Activated B cell treated with CpG ODN at 0.5 μM for 24 hours (primary cell): ENCODE measurements at regions not wholly inside any gene's neighbourhood (a gene's known extent, or its start where the extent isn't known, plus 50 kb on each side); places are given as distances from the start of the nearest gene placed in this dataset.

Experiments used
- ATAC-seq: fragments of 200-7000 bp; cut with Tn5 transposase; one replicate; pipeline ENCODE4 v1.10.0; 2021; ENCODE audit warnings: low read depth, mild to moderate bottlenecking, moderate library complexity
- CTCF ChIA-PET: fragments of 350-600 bp; sonication (Branson Sonifier 250); formaldehyde crosslinking; loops from one replicate; lab custom pipeline; 2021; ENCODE audit warnings: antibody characterized with exemption; lab: Charles Lee
- POLR2A ChIA-PET: fragments of 350-600 bp; sonication (Branson Sonifier 250); formaldehyde crosslinking; loops from one replicate; lab custom pipeline; 2021; ENCODE audit warnings: antibody characterized with exemption; lab: Charles Lee
- DNase-seq: peaks from one replicate; pipeline ENCODE4 v3.0.0; 2022
- H3K27ac Mint-ChIP-seq: one replicate; pipeline ENCODE4 v1.8.0; 2020; ENCODE audit warnings: mixed read lengths
- H3K27me3 Mint-ChIP-seq: one replicate; pipeline ENCODE4 v1.8.0; 2021; ENCODE audit warnings: mixed read lengths
- H3K36me3 Mint-ChIP-seq: one replicate; pipeline ENCODE4 v1.8.0; 2021; ENCODE audit warnings: low read depth, mixed read lengths
- H3K4me1 Mint-ChIP-seq: one replicate; pipeline ENCODE4 v1.8.0; 2021; ENCODE audit warnings: mixed read lengths
- H3K4me3 Mint-ChIP-seq: one replicate; pipeline ENCODE4 v1.8.0; 2020; ENCODE audit warnings: mild to moderate bottlenecking, mixed read lengths
- H3K9me3 Mint-ChIP-seq: one replicate; pipeline ENCODE4 v1.8.0; 2020; ENCODE audit warnings: mixed read lengths
- CTCF ChIP-seq: fragments of 200-600 bp; IDR thresholded peaks from one replicate; pipeline ENCODE4 v1.8.0; 2022; ENCODE audit warnings: antibody characterized with exemption, mild to moderate bottlenecking
- intact Hi-C: fragments of 100-400 bp; cut with micrococcal nuclease; formaldehyde crosslinking; loops from one replicate; pipeline ENCODE4 v1.15.1; 2024

- intact Hi-C loops, result no loop called here
- H3K27me3 Mint-ChIP-seq, result peaks cover 3% of the 10 kb centered on the region
- CTCF ChIA-PET, result no interaction called here
- H3K27ac Mint-ChIP-seq, result no peak overlapping the region
- no peak for TF ChIP-seq CTCF
- no peak for DNase-seq
- no peak for ATAC-seq
- no peak overlapping the region for H3K4me3 Mint-ChIP-seq
- H3K36me3 Mint-ChIP-seq, result no peaks in the 10 kb centered on the region
- POLR2A ChIA-PET, result no interaction called here
- peaks cover 2% of the 10 kb centered on the region for H3K9me3 Mint-ChIP-seq
- no peaks in the 10 kb centered on the region for H3K4me1 Mint-ChIP-seq
These were observed 229.5 kb upstream of the RHOBTB1 start for GRCh38 chr10:61173450-61173849.

- peaks cover 8% of the 10 kb centered on the region for H3K9me3 Mint-ChIP-seq
- ATAC-seq (no peak), DNase-seq (no peak)
- H3K27ac Mint-ChIP-seq, result no peak overlapping the region
- H3K36me3 Mint-ChIP-seq, result no peaks in the 10 kb centered on the region
- ChIA-PET POLR2A (no interaction called here), CTCF (no interaction called here)
- TF ChIP-seq CTCF, result no peak
- no peak overlapping the region for H3K4me3 Mint-ChIP-seq
- peaks cover 2% of the 10 kb centered on the region for H3K27me3 Mint-ChIP-seq
- intact Hi-C loops, result no loop called here
- H3K4me1 Mint-ChIP-seq, result no peaks in the 10 kb centered on the region
These were observed 228.4 kb upstream of the RHOBTB1 start for GRCh38 chr10:61172182-61172926.

GRCh38 chr10:61170594-61170993, 226.6 kb upstream of the RHOBTB1 start:
- TF ChIP-seq CTCF, result no peak
- ATAC-seq (no peak), DNase-seq (no peak)
- ChIA-PET POLR2A (no interaction called here), CTCF (no interaction called here)
- peaks cover 9% of the 10 kb centered on the region for H3K9me3 Mint-ChIP-seq
- no peak overlapping the region for H3K27ac Mint-ChIP-seq
- intact Hi-C loops, result no loop called here
- no peaks in the 10 kb centered on the region for H3K36me3 Mint-ChIP-seq
- no peak overlapping the region for H3K4me3 Mint-ChIP-seq
- H3K27me3 Mint-ChIP-seq, result peaks cover 2% of the 10 kb centered on the region
- H3K4me1 Mint-ChIP-seq, result no peaks in the 10 kb centered on the region

- Mint-ChIP-seq H3K27ac (no peak overlapping the region), H3K4me1 (no peaks in the 10 kb centered on the region), H3K4me3 (no peak overlapping the region), H3K27me3 (peaks cover 2% of the 10 kb centered on the region), H3K9me3 (peaks cover 9% of the 10 kb centered on the region), H3K36me3 (no peaks in the 10 kb centered on the region)
- no peak for ATAC-seq
- TF ChIP-seq CTCF, result no peak
- CTCF ChIA-PET, result no interaction called here
- intact Hi-C loops, result no loop called here
- no peak for DNase-seq
- POLR2A ChIA-PET, result no interaction called here
These were observed 225.3 kb upstream of the RHOBTB1 start for GRCh38 chr10:61169294-61169693.

- POLR2A ChIA-PET, result no interaction called here
- Mint-ChIP-seq H3K27me3 (peaks cover 2% of the 10 kb centered on the region), H3K27ac (no peak overlapping the region), H3K36me3 (no peaks in the 10 kb centered on the region), H3K4me3 (no peak overlapping the region), H3K9me3 (peaks cover 9% of the 10 kb centered on the region), H3K4me1 (no peaks in the 10 kb centered on the region)
- CTCF ChIA-PET, result no interaction called here
- no peak for DNase-seq
- ATAC-seq, result no peak
- TF ChIP-seq CTCF, result no peak
- intact Hi-C loops, result no loop called here
These were observed 222.5 kb upstream of the RHOBTB1 start for GRCh38 chr10:61166489-61166888.
